ENCODE measurements at regions not wholly inside any gene's neighbourhood (a gene's known extent, or its start where the extent isn't known, plus 50 kb on each side); places are given as distances from the start of the nearest gene placed in this dataset.
"Not testable (repeated sequence)": the region's sequence is repeated elsewhere in the genome, so short reads cannot be mapped to it uniquely, and the experiment has no call there.

DNA sequence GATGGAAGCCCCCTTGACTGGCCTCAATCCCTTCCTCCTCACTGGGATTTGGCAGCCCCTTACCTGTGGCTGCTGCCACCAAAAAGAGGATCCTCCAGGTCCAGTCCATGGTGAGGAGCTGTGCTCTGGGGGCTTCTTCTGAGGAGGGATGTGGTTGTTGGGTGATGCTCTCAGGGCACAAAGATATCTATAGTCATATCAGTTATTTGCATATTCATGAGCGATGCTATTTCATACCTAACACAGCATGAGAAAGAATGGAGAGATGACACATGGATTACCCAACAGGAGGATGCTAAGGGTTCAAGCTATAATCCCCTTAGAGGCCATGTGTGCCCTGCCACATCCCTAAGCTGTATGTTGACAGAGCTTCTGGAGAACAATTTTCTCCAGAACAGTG lies 141.7 kb downstream of the POTEB start:
- TF ChIP-seq, protein P1, sequence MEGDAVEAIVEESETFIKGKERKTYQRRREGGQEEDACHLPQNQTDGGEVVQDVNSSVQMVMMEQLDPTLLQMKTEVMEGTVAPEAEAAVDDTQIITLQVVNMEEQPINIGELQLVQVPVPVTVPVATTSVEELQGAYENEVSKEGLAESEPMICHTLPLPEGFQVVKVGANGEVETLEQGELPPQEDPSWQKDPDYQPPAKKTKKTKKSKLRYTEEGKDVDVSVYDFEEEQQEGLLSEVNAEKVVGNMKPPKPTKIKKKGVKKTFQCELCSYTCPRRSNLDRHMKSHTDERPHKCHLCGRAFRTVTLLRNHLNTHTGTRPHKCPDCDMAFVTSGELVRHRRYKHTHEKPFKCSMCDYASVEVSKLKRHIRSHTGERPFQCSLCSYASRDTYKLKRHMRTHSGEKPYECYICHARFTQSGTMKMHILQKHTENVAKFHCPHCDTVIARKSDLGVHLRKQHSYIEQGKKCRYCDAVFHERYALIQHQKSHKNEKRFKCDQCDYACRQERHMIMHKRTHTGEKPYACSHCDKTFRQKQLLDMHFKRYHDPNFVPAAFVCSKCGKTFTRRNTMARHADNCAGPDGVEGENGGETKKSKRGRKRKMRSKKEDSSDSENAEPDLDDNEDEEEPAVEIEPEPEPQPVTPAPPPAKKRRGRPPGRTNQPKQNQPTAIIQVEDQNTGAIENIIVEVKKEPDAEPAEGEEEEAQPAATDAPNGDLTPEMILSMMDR (IDR thresholded peaks at IDR 0.05) = not testable (repeated sequence)
- TF ChIP-seq REST (IDR thresholded peaks at IDR 0.05; ENCODE audit: insufficient read depth in 1 of 2, low read depth in 2 of 2, low read length in 1 of 2); POLR2AphosphoS5 (IDR thresholded peaks at IDR 0.05; ENCODE audit: low read depth, low read length): not testable (repeated sequence)
